HepG2 (cell line): ENCODE measurements at regions not wholly inside any gene's neighbourhood (a gene's known extent, or its start where the extent isn't known, plus 50 kb on each side); places are given as distances from the start of the nearest gene placed in this dataset.

Source experiments
- CCAR2 ChIP-seq: fragments of 200-400 bp; formaldehyde crosslinking; optimal IDR thresholded peaks from 2 replicates; pipeline ENCODE3; 2018; ENCODE audit warnings: low read depth, mild to moderate bottlenecking, low read length, moderate library complexity
- MTA1 ChIP-seq: sonication (generic); formaldehyde crosslinking; IDR thresholded peaks from 2 replicates; pipeline ENCODE4 v1.4.0; 2020; ENCODE audit warnings: missing genetic modification reagents, mild to moderate bottlenecking, borderline replicate concordance
- MYC ChIP-seq: sonication (generic); formaldehyde crosslinking; IDR thresholded peaks from 2 replicates; pipeline ENCODE4 v1.9.0; 2021; ENCODE audit warnings: missing genetic modification reagents, borderline replicate concordance
- POLR2A ChIP-seq, 2 experiments: IDR thresholded peaks; 2 replicates each; pipeline ENCODE4 v1.6.1; 2011; ENCODE audit warnings: low read depth in 2 of 2, low read length in 2 of 2, mild to moderate bottlenecking in 1 of 2, moderate library complexity in 1 of 2; ENCODE audit not compliant: insufficient read depth in 1 of 2
- YY1 ChIP-seq: IDR thresholded peaks from 2 replicates; pipeline ENCODE4 v1.6.1; 2011; ENCODE audit warnings: low read length, low read depth, moderate library complexity, mild to moderate bottlenecking; ENCODE audit not compliant: insufficient read depth, insufficient replicate concordance
- ZNF224 ChIP-seq: sonication (generic); formaldehyde crosslinking; IDR thresholded peaks from 2 replicates; pipeline ENCODE4 v1.5.0; 2020; ENCODE audit warnings: mild to moderate bottlenecking, missing genetic modification reagents
- TF ChIP-seq, protein P1 (sequence below), 2 experiments: sonication (generic) in 1 of 2; formaldehyde crosslinking in 1 of 2; IDR thresholded peaks; 2 replicates each; pipeline versions ENCODE4 v1.6.1 to v1.9.0; 2014 to 2022; ENCODE audit warnings: antibody characterized with exemption in 1 of 2, borderline replicate concordance in 1 of 2, inconsistent platforms in 1 of 2, low read depth in 1 of 2, missing genetic modification reagents in 1 of 2
- TF ChIP-seq, protein P2 (sequence below): sonication (generic); formaldehyde crosslinking; IDR thresholded peaks from 2 replicates; pipeline ENCODE4 v1.5.0; 2020; ENCODE audit warnings: mild to moderate bottlenecking, missing genetic modification reagents, moderate library complexity
- TF ChIP-seq, protein P3 (sequence below): sonication (generic); formaldehyde crosslinking; conservative IDR thresholded peaks from 2 replicates; pipeline ENCODE4 v1.8.1; 2023; ENCODE audit warnings: missing genetic modification reagents
- TF ChIP-seq, protein P4 (sequence below): IDR thresholded peaks from 2 replicates; pipeline ENCODE4 v1.4.0; 2020; ENCODE audit warnings: mild to moderate bottlenecking, missing genetic modification reagents

DNA sequence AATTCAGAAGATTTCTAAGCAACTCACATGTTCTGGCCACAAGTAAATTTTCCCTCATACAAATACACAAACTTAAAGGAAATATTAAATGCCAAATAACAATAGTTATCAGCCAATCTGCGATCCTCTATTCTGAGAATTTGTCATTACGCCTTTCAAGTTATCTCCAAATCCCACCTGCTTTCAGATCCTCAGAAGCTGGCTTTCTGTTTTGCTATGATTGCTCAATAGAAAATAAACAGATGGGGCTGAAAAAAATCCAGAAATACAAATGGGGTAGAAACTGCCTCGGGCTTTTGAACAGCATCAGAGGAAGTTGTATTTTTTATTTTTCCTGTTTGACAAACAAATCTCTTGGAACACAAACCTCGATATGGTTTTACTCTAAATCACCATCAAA lies 74.0 kb upstream of the CNTN4 start:
- TF ChIP-seq, protein P1, sequence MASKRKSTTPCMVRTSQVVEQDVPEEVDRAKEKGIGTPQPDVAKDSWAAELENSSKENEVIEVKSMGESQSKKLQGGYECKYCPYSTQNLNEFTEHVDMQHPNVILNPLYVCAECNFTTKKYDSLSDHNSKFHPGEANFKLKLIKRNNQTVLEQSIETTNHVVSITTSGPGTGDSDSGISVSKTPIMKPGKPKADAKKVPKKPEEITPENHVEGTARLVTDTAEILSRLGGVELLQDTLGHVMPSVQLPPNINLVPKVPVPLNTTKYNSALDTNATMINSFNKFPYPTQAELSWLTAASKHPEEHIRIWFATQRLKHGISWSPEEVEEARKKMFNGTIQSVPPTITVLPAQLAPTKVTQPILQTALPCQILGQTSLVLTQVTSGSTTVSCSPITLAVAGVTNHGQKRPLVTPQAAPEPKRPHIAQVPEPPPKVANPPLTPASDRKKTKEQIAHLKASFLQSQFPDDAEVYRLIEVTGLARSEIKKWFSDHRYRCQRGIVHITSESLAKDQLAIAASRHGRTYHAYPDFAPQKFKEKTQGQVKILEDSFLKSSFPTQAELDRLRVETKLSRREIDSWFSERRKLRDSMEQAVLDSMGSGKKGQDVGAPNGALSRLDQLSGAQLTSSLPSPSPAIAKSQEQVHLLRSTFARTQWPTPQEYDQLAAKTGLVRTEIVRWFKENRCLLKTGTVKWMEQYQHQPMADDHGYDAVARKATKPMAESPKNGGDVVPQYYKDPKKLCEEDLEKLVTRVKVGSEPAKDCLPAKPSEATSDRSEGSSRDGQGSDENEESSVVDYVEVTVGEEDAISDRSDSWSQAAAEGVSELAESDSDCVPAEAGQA (IDR thresholded peaks at IDR 0.05; ENCODE audit: low read depth) = no peak
- TF ChIP-seq, protein P1 (CRISPR knock-in tag; IDR thresholded peaks at IDR 0.05; ENCODE audit: borderline replicate concordance) = no peak
- no peak for TF ChIP-seq MTA1 (CRISPR knock-in tag)
- TF ChIP-seq, protein P2, sequence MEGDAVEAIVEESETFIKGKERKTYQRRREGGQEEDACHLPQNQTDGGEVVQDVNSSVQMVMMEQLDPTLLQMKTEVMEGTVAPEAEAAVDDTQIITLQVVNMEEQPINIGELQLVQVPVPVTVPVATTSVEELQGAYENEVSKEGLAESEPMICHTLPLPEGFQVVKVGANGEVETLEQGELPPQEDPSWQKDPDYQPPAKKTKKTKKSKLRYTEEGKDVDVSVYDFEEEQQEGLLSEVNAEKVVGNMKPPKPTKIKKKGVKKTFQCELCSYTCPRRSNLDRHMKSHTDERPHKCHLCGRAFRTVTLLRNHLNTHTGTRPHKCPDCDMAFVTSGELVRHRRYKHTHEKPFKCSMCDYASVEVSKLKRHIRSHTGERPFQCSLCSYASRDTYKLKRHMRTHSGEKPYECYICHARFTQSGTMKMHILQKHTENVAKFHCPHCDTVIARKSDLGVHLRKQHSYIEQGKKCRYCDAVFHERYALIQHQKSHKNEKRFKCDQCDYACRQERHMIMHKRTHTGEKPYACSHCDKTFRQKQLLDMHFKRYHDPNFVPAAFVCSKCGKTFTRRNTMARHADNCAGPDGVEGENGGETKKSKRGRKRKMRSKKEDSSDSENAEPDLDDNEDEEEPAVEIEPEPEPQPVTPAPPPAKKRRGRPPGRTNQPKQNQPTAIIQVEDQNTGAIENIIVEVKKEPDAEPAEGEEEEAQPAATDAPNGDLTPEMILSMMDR (CRISPR knock-in tag) = no peak
- TF ChIP-seq CCAR2 = no peak
- TF ChIP-seq, protein P3, sequence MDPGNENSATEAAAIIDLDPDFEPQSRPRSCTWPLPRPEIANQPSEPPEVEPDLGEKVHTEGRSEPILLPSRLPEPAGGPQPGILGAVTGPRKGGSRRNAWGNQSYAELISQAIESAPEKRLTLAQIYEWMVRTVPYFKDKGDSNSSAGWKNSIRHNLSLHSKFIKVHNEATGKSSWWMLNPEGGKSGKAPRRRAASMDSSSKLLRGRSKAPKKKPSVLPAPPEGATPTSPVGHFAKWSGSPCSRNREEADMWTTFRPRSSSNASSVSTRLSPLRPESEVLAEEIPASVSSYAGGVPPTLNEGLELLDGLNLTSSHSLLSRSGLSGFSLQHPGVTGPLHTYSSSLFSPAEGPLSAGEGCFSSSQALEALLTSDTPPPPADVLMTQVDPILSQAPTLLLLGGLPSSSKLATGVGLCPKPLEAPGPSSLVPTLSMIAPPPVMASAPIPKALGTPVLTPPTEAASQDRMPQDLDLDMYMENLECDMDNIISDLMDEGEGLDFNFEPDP = no peak
- TF ChIP-seq, protein P4, sequence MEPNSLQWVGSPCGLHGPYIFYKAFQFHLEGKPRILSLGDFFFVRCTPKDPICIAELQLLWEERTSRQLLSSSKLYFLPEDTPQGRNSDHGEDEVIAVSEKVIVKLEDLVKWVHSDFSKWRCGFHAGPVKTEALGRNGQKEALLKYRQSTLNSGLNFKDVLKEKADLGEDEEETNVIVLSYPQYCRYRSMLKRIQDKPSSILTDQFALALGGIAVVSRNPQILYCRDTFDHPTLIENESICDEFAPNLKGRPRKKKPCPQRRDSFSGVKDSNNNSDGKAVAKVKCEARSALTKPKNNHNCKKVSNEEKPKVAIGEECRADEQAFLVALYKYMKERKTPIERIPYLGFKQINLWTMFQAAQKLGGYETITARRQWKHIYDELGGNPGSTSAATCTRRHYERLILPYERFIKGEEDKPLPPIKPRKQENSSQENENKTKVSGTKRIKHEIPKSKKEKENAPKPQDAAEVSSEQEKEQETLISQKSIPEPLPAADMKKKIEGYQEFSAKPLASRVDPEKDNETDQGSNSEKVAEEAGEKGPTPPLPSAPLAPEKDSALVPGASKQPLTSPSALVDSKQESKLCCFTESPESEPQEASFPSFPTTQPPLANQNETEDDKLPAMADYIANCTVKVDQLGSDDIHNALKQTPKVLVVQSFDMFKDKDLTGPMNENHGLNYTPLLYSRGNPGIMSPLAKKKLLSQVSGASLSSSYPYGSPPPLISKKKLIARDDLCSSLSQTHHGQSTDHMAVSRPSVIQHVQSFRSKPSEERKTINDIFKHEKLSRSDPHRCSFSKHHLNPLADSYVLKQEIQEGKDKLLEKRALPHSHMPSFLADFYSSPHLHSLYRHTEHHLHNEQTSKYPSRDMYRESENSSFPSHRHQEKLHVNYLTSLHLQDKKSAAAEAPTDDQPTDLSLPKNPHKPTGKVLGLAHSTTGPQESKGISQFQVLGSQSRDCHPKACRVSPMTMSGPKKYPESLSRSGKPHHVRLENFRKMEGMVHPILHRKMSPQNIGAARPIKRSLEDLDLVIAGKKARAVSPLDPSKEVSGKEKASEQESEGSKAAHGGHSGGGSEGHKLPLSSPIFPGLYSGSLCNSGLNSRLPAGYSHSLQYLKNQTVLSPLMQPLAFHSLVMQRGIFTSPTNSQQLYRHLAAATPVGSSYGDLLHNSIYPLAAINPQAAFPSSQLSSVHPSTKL (CRISPR knock-in tag) = no peak
- TF ChIP-seq ZNF224 (CRISPR knock-in tag) = no peak
- TF ChIP-seq POLR2A (IDR thresholded peaks at IDR 0.05; ENCODE audit: insufficient read depth in 1 of 2, low read depth in 2 of 2, low read length in 2 of 2) = no peak
- TF ChIP-seq MYC (CRISPR knock-in tag) = no peak
- TF ChIP-seq YY1 = no peak
